ENCODE measurements at regions not wholly inside any gene's neighbourhood (a gene's known extent, or its start where the extent isn't known, plus 50 kb on each side); places are given as distances from the start of the nearest gene placed in this dataset.

GRCh38 chr6:141539617-141540016 lies 593.1 kb upstream of the GJE1 start:
- ChIA-PET POLR2A (no interaction called here), CTCF (no interaction called here)
- no peaks in the 10 kb centered on the region for H3K4me1 Mint-ChIP-seq
- no peaks in the 10 kb centered on the region for H3K27me3 Mint-ChIP-seq
- DNase-seq = no peak
- no peaks in the 10 kb centered on the region for H3K9me3 Mint-ChIP-seq
- intact Hi-C loops (cut with micrococcal nuclease) = no loop called here
- H3K36me3 Mint-ChIP-seq (ENCODE audit: low read depth) = no peaks in the 10 kb centered on the region
- H3K4me3 Mint-ChIP-seq = no peak overlapping the region
- no peak for ATAC-seq (ENCODE audit: low read depth)
- TF ChIP-seq CTCF (IDR thresholded peaks at IDR 0.05) = no peak
- no peak overlapping the region for H3K27ac Mint-ChIP-seq

GRCh38 chr6:141532211-141532610 lies 600.5 kb upstream of the GJE1 start:
- no peak for ATAC-seq (ENCODE audit: low read depth)
- POLR2A ChIA-PET = no interaction called here
- peaks cover 2% of the 10 kb centered on the region for H3K9me3 Mint-ChIP-seq
- no peaks in the 10 kb centered on the region for H3K36me3 Mint-ChIP-seq (ENCODE audit: low read depth)
- TF ChIP-seq CTCF (IDR thresholded peaks at IDR 0.05) = no peak
- no peaks in the 10 kb centered on the region for H3K4me1 Mint-ChIP-seq
- intact Hi-C loops (cut with micrococcal nuclease) = no loop called here
- DNase-seq = no peak
- H3K4me3 Mint-ChIP-seq = no peak overlapping the region
- H3K27me3 Mint-ChIP-seq = no peaks in the 10 kb centered on the region
- CTCF ChIA-PET = no interaction called here
- H3K27ac Mint-ChIP-seq = no peak overlapping the region

- TF ChIP-seq CTCF (IDR thresholded peaks at IDR 0.05) = no peak
- POLR2A ChIA-PET = no interaction called here
- no peaks in the 10 kb centered on the region for H3K36me3 Mint-ChIP-seq (ENCODE audit: low read depth)
- peaks cover 2% of the 10 kb centered on the region for H3K9me3 Mint-ChIP-seq
- DNase-seq = no peak
- no peaks in the 10 kb centered on the region for H3K4me1 Mint-ChIP-seq
- H3K27me3 Mint-ChIP-seq = no peaks in the 10 kb centered on the region
- no peak overlapping the region for H3K27ac Mint-ChIP-seq
- CTCF ChIA-PET = no interaction called here
- no peak for ATAC-seq (ENCODE audit: low read depth)
- no peak overlapping the region for H3K4me3 Mint-ChIP-seq
- intact Hi-C loops (cut with micrococcal nuclease) = no loop called here
These were observed 601.7 kb upstream of the GJE1 start for GRCh38 chr6:141531040-141531439.

GRCh38 chr6:141528596-141528995 lies 604.1 kb upstream of the GJE1 start:
- CTCF ChIA-PET = no interaction called here
- POLR2A ChIA-PET = no interaction called here
- H3K36me3 Mint-ChIP-seq (ENCODE audit: low read depth) = no peaks in the 10 kb centered on the region
- H3K27me3 Mint-ChIP-seq = no peaks in the 10 kb centered on the region
- no peak for TF ChIP-seq CTCF (IDR thresholded peaks at IDR 0.05)
- no peaks in the 10 kb centered on the region for H3K4me1 Mint-ChIP-seq
- intact Hi-C loops (cut with micrococcal nuclease) = no loop called here
- H3K4me3 Mint-ChIP-seq = no peak overlapping the region
- H3K27ac Mint-ChIP-seq = no peak overlapping the region
- DNase-seq (no peak), ATAC-seq (ENCODE audit: low read depth) (no peak)
- H3K9me3 Mint-ChIP-seq = peaks cover 2% of the 10 kb centered on the region

- ChIA-PET POLR2A (no interaction called here), CTCF (no interaction called here)
- H3K27me3 Mint-ChIP-seq = no peaks in the 10 kb centered on the region
- H3K4me1 Mint-ChIP-seq = no peaks in the 10 kb centered on the region
- no peak overlapping the region for H3K27ac Mint-ChIP-seq
- peaks cover 2% of the 10 kb centered on the region for H3K9me3 Mint-ChIP-seq
- intact Hi-C loops (cut with micrococcal nuclease) = no loop called here
- TF ChIP-seq CTCF (IDR thresholded peaks at IDR 0.05) = no peak
- H3K4me3 Mint-ChIP-seq = no peak overlapping the region
- DNase-seq (no peak), ATAC-seq (ENCODE audit: low read depth) (no peak)
- no peaks in the 10 kb centered on the region for H3K36me3 Mint-ChIP-seq (ENCODE audit: low read depth)
These were observed 605.7 kb upstream of the GJE1 start for GRCh38 chr6:141526985-141527384.
